ENCODE measurements at regions not wholly inside any gene's neighbourhood (a gene's known extent, or its start where the extent isn't known, plus 50 kb on each side); places are given as distances from the start of the nearest gene placed in this dataset.

- no peak overlapping the region for H3K4me3 ChIP-seq (ENCODE audit: low read length in 3 of 3)
- H3K27me3 ChIP-seq (ENCODE audit: control insufficient read depth, insufficient read depth, low read length): no peaks in the 10 kb centered on the region
- intact Hi-C loops (cut with DNase I): no loop called here
- H3K9me3 ChIP-seq (ENCODE audit: control insufficient read depth in 2 of 3, insufficient read depth in 1 of 3, low read length in 3 of 3): no peaks in the 10 kb centered on the region
- H3K36me3 ChIP-seq (ENCODE audit: control insufficient read depth in 2 of 3, insufficient read depth in 3 of 3, low read length in 3 of 3): no peaks in the 10 kb centered on the region
- TF ChIP-seq, protein P1, sequence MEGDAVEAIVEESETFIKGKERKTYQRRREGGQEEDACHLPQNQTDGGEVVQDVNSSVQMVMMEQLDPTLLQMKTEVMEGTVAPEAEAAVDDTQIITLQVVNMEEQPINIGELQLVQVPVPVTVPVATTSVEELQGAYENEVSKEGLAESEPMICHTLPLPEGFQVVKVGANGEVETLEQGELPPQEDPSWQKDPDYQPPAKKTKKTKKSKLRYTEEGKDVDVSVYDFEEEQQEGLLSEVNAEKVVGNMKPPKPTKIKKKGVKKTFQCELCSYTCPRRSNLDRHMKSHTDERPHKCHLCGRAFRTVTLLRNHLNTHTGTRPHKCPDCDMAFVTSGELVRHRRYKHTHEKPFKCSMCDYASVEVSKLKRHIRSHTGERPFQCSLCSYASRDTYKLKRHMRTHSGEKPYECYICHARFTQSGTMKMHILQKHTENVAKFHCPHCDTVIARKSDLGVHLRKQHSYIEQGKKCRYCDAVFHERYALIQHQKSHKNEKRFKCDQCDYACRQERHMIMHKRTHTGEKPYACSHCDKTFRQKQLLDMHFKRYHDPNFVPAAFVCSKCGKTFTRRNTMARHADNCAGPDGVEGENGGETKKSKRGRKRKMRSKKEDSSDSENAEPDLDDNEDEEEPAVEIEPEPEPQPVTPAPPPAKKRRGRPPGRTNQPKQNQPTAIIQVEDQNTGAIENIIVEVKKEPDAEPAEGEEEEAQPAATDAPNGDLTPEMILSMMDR (IDR thresholded peaks at IDR 0.05; ENCODE audit: borderline replicate concordance, extremely low read depth, insufficient read depth): no peak
- H3K27ac ChIP-seq (ENCODE audit: low read depth in 2 of 2, low read length in 2 of 2): no peak overlapping the region
- H3K4me1 ChIP-seq (ENCODE audit: control insufficient read depth in 2 of 3, insufficient read depth in 2 of 3, low read depth in 1 of 3, low read length in 3 of 3): no peaks in the 10 kb centered on the region
- FAIRE-seq (no peak), DNase-seq (no peak)
- no peak overlapping the region for H3K9ac ChIP-seq (ENCODE audit: low read length in 3 of 3)
These were observed 702.0 kb downstream of the KCNJ2 start for GRCh38 chr17:70871180-70871818.

DNA sequence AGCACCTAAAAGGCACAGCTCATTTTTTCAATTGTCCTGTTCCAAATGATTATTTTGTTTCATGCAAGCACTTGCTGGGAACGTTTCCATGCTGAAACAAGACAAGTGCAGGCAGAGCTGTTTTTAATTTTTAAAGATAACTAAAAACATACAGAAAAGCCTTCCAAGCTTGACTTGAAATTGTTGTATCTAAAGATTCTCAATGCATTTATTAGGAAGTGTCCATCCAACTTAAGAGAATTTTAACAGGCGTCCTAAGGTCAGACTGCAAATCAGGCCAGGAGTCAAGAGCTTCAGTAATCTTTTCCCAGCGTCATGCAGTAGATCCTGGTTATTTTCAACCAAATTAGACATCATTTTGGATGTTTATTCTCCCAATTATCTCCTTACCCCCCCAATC lies 702.8 kb downstream of the KCNJ2 start:
- H3K27ac ChIP-seq (ENCODE audit: low read depth in 2 of 2, low read length in 2 of 2): no peak overlapping the region
- FAIRE-seq (no peak), DNase-seq (no peak)
- H3K27me3 ChIP-seq (ENCODE audit: control insufficient read depth, insufficient read depth, low read length): no peaks in the 10 kb centered on the region
- TF ChIP-seq, protein P1 (IDR thresholded peaks at IDR 0.05; ENCODE audit: borderline replicate concordance, extremely low read depth, insufficient read depth): no peak
- no peak overlapping the region for H3K4me3 ChIP-seq (ENCODE audit: low read length in 3 of 3)
- no peak overlapping the region for H3K9ac ChIP-seq (ENCODE audit: low read length in 3 of 3)
- H3K4me1 ChIP-seq (ENCODE audit: control insufficient read depth in 2 of 3, insufficient read depth in 2 of 3, low read depth in 1 of 3, low read length in 3 of 3): no peaks in the 10 kb centered on the region
- H3K36me3 ChIP-seq (ENCODE audit: control insufficient read depth in 2 of 3, insufficient read depth in 3 of 3, low read length in 3 of 3): no peaks in the 10 kb centered on the region
- intact Hi-C loops (cut with DNase I): no loop called here
- no peaks in the 10 kb centered on the region for H3K9me3 ChIP-seq (ENCODE audit: control insufficient read depth in 2 of 3, insufficient read depth in 1 of 3, low read length in 3 of 3)

GRCh38 chr17:70875729-70876310 lies 706.5 kb downstream of the KCNJ2 start:
- no peak for FAIRE-seq
- TF ChIP-seq, protein P1 (IDR thresholded peaks at IDR 0.05; ENCODE audit: borderline replicate concordance, extremely low read depth, insufficient read depth): no peak
- intact Hi-C loops (cut with DNase I): no loop called here

More at GRCh38 chr17:70875729-70876310, 706.5 kb downstream of the KCNJ2 start:
- Histone ChIP-seq H3K4me3 (ENCODE audit: low read length in 3 of 3) (no peak overlapping the region), H3K9ac (ENCODE audit: low read length in 3 of 3) (no peak overlapping the region), H3K27me3 (ENCODE audit: control insufficient read depth, insufficient read depth, low read length) (no peaks in the 10 kb centered on the region), H3K9me3 (ENCODE audit: control insufficient read depth in 2 of 3, insufficient read depth in 1 of 3, low read length in 3 of 3) (no peaks in the 10 kb centered on the region), H3K36me3 (ENCODE audit: control insufficient read depth in 2 of 3, insufficient read depth in 3 of 3, low read length in 3 of 3) (no peaks in the 10 kb centered on the region), H3K4me1 (ENCODE audit: control insufficient read depth in 2 of 3, insufficient read depth in 2 of 3, low read depth in 1 of 3, low read length in 3 of 3) (no peaks in the 10 kb centered on the region), H3K27ac (ENCODE audit: low read depth in 2 of 2, low read length in 2 of 2) (no peak overlapping the region)
- DNase-seq: no peak

All from kidney (tissue), 13 donors.